ENCODE measurements at regions not wholly inside any gene's neighbourhood (a gene's known extent, or its start where the extent isn't known, plus 50 kb on each side); places are given as distances from the start of the nearest gene placed in this dataset.

DNA sequence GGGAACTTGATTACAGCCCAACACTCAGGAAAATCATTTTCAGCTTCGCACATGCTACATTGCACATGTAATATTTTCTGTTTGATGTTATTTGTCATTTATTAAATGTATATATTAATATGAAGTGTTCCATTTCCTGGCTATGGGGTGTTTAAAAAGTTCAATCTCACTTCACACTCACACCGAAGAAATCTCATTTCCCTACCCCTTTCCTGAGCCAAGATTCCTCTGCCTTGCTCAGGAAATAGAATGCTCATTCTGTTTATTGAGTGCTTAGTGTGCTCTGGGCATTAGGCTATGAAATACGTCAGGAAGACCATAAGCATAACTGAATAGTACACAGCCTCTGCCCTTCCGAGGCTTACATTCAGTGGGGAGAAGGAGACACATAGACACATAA lies 331.9 kb upstream of the TSHZ3 start:
- Histone ChIP-seq H3K36me3 (replicated peaks; ENCODE audit: insufficient read depth, low read length) (no peaks in the 10 kb centered on the region), H3K27me3 (replicated peaks; ENCODE audit: insufficient read depth, low read length) (peaks cover 67% of the 10 kb centered on the region)

DNA sequence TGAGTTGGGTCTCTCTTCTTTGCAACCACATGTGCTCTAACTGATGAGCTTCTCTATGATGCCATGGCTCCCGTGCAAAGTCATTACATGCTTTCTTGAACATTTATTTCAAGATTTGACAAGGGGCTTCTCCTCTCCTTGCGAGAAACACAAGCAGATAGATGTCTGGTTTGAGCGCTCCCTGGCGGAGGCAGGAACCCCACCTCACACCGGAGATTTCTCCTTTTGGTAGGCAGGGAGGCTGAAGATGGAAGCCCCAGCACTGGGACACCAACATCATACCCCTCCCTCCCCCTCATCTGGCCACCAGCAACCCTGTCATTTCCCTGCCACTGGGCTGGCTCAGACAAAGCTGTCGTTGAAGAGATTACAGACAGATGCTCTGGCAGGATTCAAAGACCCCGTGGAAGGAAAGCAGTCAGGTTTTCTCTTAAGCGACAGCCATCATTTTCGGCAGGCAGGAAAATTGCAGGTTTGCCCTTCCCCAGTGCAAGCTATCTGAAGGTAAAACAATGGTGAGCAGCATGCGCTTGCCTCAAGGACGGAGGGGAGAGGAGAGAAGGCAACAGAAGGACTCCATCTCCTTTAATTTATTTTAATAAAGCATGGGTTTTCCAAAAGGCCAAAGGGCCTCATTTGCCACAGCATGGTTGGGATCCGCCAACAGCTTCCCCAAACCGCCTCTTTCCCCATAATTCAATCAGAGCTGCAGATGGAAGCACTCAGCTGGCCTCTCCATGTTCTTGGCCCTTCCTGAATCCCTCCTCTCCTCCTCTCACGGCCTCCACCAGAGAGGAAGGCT lies 344.1 kb upstream of the TSHZ3 start:
- H3K4me2 ChIP-seq (ENCODE audit: low read depth, low read length) = no peak overlapping the region
- H3K9me3 ChIP-seq (replicated peaks; ENCODE audit: insufficient read depth, low read length) = no peaks in the 10 kb centered on the region
- H3K27me3 ChIP-seq (replicated peaks; ENCODE audit: insufficient read depth, low read length) = peaks cover 11% of the 10 kb centered on the region
- H3K9me2 ChIP-seq (replicated peaks; ENCODE audit: insufficient read depth, low read length) = no peaks in the 10 kb centered on the region
- H3K4me1 ChIP-seq (ENCODE audit: low read length) = no peaks in the 10 kb centered on the region
- H4K20me1 ChIP-seq (ENCODE audit: insufficient read depth, low read length) = no peaks in the 10 kb centered on the region
- no peak overlapping the region for H3K9ac ChIP-seq (ENCODE audit: low read length)
- H3K79me2 ChIP-seq (ENCODE audit: low read length) = no peaks in the 10 kb centered on the region
- H2AFZ ChIP-seq (ENCODE audit: low read length) = no peak overlapping the region
- H3F3A ChIP-seq (ENCODE audit: insufficient read depth, low read length) = no peaks in the 10 kb centered on the region
- no peaks in the 10 kb centered on the region for H3K36me3 ChIP-seq (replicated peaks; ENCODE audit: insufficient read depth, low read length)
- no peak for TF ChIP-seq EZH2 (optimal IDR thresholded peaks at IDR 0.05; ENCODE audit: low read depth, low read length)
- no peak for TF ChIP-seq EZH2phosphoT487 (IDR thresholded peaks at IDR 0.05; ENCODE audit: low read length)
- TF ChIP-seq CTCF (IDR thresholded peaks at IDR 0.05; ENCODE audit: low read length) = no peak
- no peak overlapping the region for H3K4me3 ChIP-seq (ENCODE audit: low read length)
- H3K27ac ChIP-seq (ENCODE audit: low read length) = no peak overlapping the region
- DNase-seq = no peak

More for the DNA sequence above, 331.9 kb upstream of the TSHZ3 start:
- no peaks in the 10 kb centered on the region for H3K9me2 ChIP-seq (replicated peaks; ENCODE audit: insufficient read depth, low read length)
- no peak overlapping the region for H3K4me3 ChIP-seq (ENCODE audit: low read length)
- H3K27ac ChIP-seq (ENCODE audit: low read length) = no peak overlapping the region
- no peaks in the 10 kb centered on the region for H3K9me3 ChIP-seq (replicated peaks; ENCODE audit: insufficient read depth, low read length)
- H4K20me1 ChIP-seq (ENCODE audit: insufficient read depth, low read length) = no peaks in the 10 kb centered on the region
- TF ChIP-seq EZH2 (optimal IDR thresholded peaks at IDR 0.05; ENCODE audit: low read depth, low read length) (no peak), CTCF (IDR thresholded peaks at IDR 0.05; ENCODE audit: low read length) (no peak), EZH2phosphoT487 (IDR thresholded peaks at IDR 0.05; ENCODE audit: low read length) (no peak)
- no peaks in the 10 kb centered on the region for H3K79me2 ChIP-seq (ENCODE audit: low read length)
- DNase-seq = no peak
- no peaks in the 10 kb centered on the region for H3F3A ChIP-seq (ENCODE audit: insufficient read depth, low read length)
- no peaks in the 10 kb centered on the region for H3K4me1 ChIP-seq (ENCODE audit: low read length)
- H3K9ac ChIP-seq (ENCODE audit: low read length) = no peak overlapping the region
- H3K4me2 ChIP-seq (ENCODE audit: low read depth, low read length) = no peak overlapping the region
- no peak overlapping the region for H2AFZ ChIP-seq (ENCODE audit: low read length)

- no peaks in the 10 kb centered on the region for H3F3A ChIP-seq (ENCODE audit: insufficient read depth, low read length)
- no peak overlapping the region for H3K4me2 ChIP-seq (ENCODE audit: low read depth, low read length)
- no peaks in the 10 kb centered on the region for H3K79me2 ChIP-seq (ENCODE audit: low read length)
- no peaks in the 10 kb centered on the region for H3K4me1 ChIP-seq (ENCODE audit: low read length)
- no peak overlapping the region for H3K4me3 ChIP-seq (ENCODE audit: low read length)
- H2AFZ ChIP-seq (ENCODE audit: low read length) = no peak overlapping the region
- H3K9me3 ChIP-seq (replicated peaks; ENCODE audit: insufficient read depth, low read length) = no peaks in the 10 kb centered on the region
- H3K27me3 ChIP-seq (replicated peaks; ENCODE audit: insufficient read depth, low read length) = peaks cover 6% of the 10 kb centered on the region
- TF ChIP-seq EZH2phosphoT487 (IDR thresholded peaks at IDR 0.05; ENCODE audit: low read length) (no peak), CTCF (IDR thresholded peaks at IDR 0.05; ENCODE audit: low read length) (no peak), EZH2 (optimal IDR thresholded peaks at IDR 0.05; ENCODE audit: low read depth, low read length) (no peak)
- no peaks in the 10 kb centered on the region for H3K36me3 ChIP-seq (replicated peaks; ENCODE audit: insufficient read depth, low read length)
- no peaks in the 10 kb centered on the region for H4K20me1 ChIP-seq (ENCODE audit: insufficient read depth, low read length)
- no peak for DNase-seq
- H3K9ac ChIP-seq (ENCODE audit: low read length) = no peak overlapping the region
- no peak overlapping the region for H3K27ac ChIP-seq (ENCODE audit: low read length)
- H3K9me2 ChIP-seq (replicated peaks; ENCODE audit: insufficient read depth, low read length) = no peaks in the 10 kb centered on the region
These were observed 344.7 kb upstream of the TSHZ3 start for GRCh38 chr19:31693933-31694269.

Measured in MM.1S (cell line).